NOMO-1 treated with dmso at 0.1 percent for 144 hours (cell line): ENCODE measurements at regions not wholly inside any gene's neighbourhood (a gene's known extent, or its start where the extent isn't known, plus 50 kb on each side); places are given as distances from the start of the nearest gene placed in this dataset.
"Not testable (repeated sequence)": the region's sequence is repeated elsewhere in the genome, so short reads cannot be mapped to it uniquely, and the experiment has no call there.

ENCODE experiments used
- DNase-seq: peaks from one replicate; lab custom pipeline; 2025; ENCODE audit not compliant: unreplicated experiment; lab: John Stamatoyannopoulos, UW

- no peak for DNase-seq
Observed at GRCh38 chr16:87041286-87041685, 275.9 kb downstream of the C16orf95 start.

GRCh38 chr16:87042551-87043230 lies 274.5 kb downstream of the C16orf95 start:
- DNase-seq: no peak

- DNase-seq: no peak
Observed at GRCh38 chr16:87043231-87044031, 273.8 kb downstream of the C16orf95 start.

GRCh38 chr16:87044032-87044382 lies 273.2 kb downstream of the C16orf95 start:
- DNase-seq: no peak

GRCh38 chr16:87044829-87045228 lies 272.4 kb downstream of the C16orf95 start:
- no peak for DNase-seq

GRCh38 chr16:87045466-87046216 lies 271.6 kb downstream of the C16orf95 start:
- no peak for DNase-seq

GRCh38 chr16:87046235-87046634 lies 271.0 kb downstream of the C16orf95 start:
- DNase-seq: no peak

GRCh38 chr16:87047221-87048037 lies 269.8 kb downstream of the C16orf95 start:
- DNase-seq: no peak

GRCh38 chr16:87048038-87048729 lies 269.0 kb downstream of the C16orf95 start:
- no peak for DNase-seq

- DNase-seq: no peak
Observed at GRCh38 chr16:87048730-87049115, 268.5 kb downstream of the C16orf95 start.

GRCh38 chr16:87049216-87049615 lies 268.0 kb downstream of the C16orf95 start:
- DNase-seq: not testable (repeated sequence)

- DNase-seq: no peak
Observed at GRCh38 chr16:87050142-87050541, 267.1 kb downstream of the C16orf95 start.

- DNase-seq: no peak
Observed at GRCh38 chr16:87051526-87052320, 265.5 kb downstream of the C16orf95 start.

- DNase-seq: no peak
Observed at GRCh38 chr16:87052506-87052905, 264.7 kb downstream of the C16orf95 start.

GRCh38 chr16:87053016-87053982 lies 263.9 kb downstream of the C16orf95 start:
- no peak for DNase-seq

GRCh38 chr16:87054154-87054553 lies 263.0 kb downstream of the C16orf95 start:
- DNase-seq: no peak

- no peak for DNase-seq
Observed at GRCh38 chr16:87054856-87055255, 262.3 kb downstream of the C16orf95 start.

- no peak for DNase-seq
Observed at GRCh38 chr16:87056083-87056482, 261.1 kb downstream of the C16orf95 start.
